ENCODE measurements at regions not wholly inside any gene's neighbourhood (a gene's known extent, or its start where the extent isn't known, plus 50 kb on each side); places are given as distances from the start of the nearest gene placed in this dataset.

DNA sequence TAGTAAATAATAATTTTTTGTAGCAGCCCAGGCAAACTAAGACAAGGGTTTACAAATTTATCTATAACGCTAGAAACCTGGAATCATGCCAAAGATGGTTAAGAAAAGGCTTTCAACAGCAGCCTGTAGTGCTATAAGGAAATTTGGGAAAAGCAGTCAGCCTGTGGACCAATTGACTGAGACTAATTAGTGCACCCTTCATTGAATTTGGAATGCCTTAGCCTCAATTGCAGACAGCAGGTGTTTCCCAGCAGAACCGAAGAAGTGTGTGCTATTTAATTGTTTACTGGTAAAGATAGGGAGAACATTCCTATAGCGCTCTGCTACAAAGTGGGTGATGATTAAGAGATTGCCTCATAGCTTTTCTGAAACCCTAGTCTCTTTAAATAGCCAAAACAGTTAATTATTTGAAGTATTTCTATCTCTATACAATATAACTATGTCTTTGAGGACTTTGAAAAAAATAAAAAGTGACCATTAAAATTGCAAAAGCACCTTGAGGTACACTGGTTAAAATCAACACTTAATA lies 1884.3 kb upstream of the PCDH20 start:
- no peak for TF ChIP-seq CTCF (conservative IDR thresholded peaks at IDR 0.05)
- no peak overlapping the region for H3K27ac ChIP-seq

DNA sequence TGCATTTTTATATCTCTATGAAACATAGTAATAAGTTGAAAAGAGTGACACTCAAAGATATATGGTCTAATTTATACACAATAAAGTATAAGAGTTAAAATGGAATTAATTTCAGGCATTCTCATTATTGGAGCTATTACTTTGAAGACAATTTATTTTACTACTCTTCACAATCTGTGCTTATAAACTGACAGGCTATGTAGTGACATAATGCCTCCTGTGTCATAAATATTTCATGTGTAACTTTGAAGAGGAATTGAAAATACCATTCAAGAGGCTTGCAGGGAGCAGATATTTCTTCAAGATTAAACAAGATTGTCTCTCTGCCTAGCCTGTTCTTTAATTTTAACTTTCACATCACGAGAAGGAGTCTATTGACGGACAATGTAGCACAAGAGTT lies 1881.5 kb upstream of the PCDH20 start:
- peak overlapping the region; percentile 44 for H3K27ac ChIP-seq
- no peak for TF ChIP-seq CTCF (conservative IDR thresholded peaks at IDR 0.05)

DNA sequence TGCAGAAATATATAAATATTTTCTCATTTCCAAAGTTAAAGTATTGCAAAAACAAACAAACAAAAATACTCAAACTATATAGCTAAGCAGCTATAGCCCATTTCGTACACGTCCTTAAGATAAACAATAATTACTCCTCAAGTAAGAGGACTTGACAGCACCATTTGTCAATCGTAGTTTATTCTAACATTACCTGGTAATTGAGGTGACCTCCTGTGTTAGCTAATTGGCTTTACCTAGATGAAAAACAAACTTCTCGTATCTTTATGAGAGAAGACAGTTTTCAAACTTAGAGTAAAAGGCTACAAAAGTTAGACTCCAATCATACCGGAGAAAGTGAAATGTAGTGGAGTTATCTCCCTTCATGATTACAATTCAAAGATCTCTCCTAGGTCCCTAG lies 1876.1 kb upstream of the PCDH20 start:
- TF ChIP-seq CTCF (conservative IDR thresholded peaks at IDR 0.05): no peak
- H3K27ac ChIP-seq: no peak overlapping the region

GRCh38 chr13:63288576-63288975 lies 1872.9 kb upstream of the PCDH20 start:
- H3K27ac ChIP-seq: no peak overlapping the region

GRCh38 chr13:63287926-63288325 lies 1872.3 kb upstream of the PCDH20 start:
- H3K27ac ChIP-seq: no peak overlapping the region
- TF ChIP-seq CTCF (conservative IDR thresholded peaks at IDR 0.05): no peak

More at GRCh38 chr13:63288576-63288975, 1872.9 kb upstream of the PCDH20 start:
- TF ChIP-seq CTCF (conservative IDR thresholded peaks at IDR 0.05): no peak

GRCh38 chr13:63285426-63285825 lies 1869.8 kb upstream of the PCDH20 start:
- no peak overlapping the region for H3K27ac ChIP-seq
- TF ChIP-seq CTCF (conservative IDR thresholded peaks at IDR 0.05): no peak

GRCh38 chr13:63279136-63279535 lies 1863.5 kb upstream of the PCDH20 start:
- H3K27ac ChIP-seq: no peak overlapping the region
- TF ChIP-seq CTCF (conservative IDR thresholded peaks at IDR 0.05): no peak
